Peyer's patch (tissue), 4 donors: ENCODE measurements at regions not wholly inside any gene's neighbourhood (a gene's known extent, or its start where the extent isn't known, plus 50 kb on each side); places are given as distances from the start of the nearest gene placed in this dataset.

ENCODE experiments used
- CTCF ChIP-seq, 6 experiments: fragments of 450-650 bp in 4 of 6; fragments of 200-600 bp in 2 of 6; sonication (generic) in 1 of 6; IDR thresholded peaks; one replicate each; pipeline ENCODE4 v1.5.1; 2017 to 2019; ENCODE audit warnings: antibody characterized with exemption in 6 of 6, mild to moderate bottlenecking in 3 of 6, moderate library complexity in 1 of 6
- POLR2A ChIP-seq, 2 donors: fragments of 450-650 bp; IDR thresholded peaks; one replicate each; pipeline ENCODE4 v1.5.1; 2017; ENCODE audit warnings: antibody characterized with exemption in 2 of 2, mild to moderate bottlenecking in 2 of 2, moderate library complexity in 2 of 2

- TF ChIP-seq CTCF (IDR thresholded peaks at IDR 0.05) = no peak
- TF ChIP-seq POLR2A (IDR thresholded peaks at IDR 0.05) = no peak
Measured at GRCh38 chr12:105974738-105975137, 164.0 kb downstream of the NUAK1 start.
